AG09319 (cell line): ENCODE measurements at regions not wholly inside any gene's neighbourhood (a gene's known extent, or its start where the extent isn't known, plus 50 kb on each side); places are given as distances from the start of the nearest gene placed in this dataset.

ENCODE experiments used
- DNase-seq: peaks from one replicate; pipeline ENCODE4 v3.0.0-alpha.2; 2010; ENCODE audit warnings: low read depth; ENCODE audit errors: extremely low read depth
- CTCF ChIP-seq: IDR thresholded peaks from 2 replicates; pipeline ENCODE4 v1.5.1; 2011; ENCODE audit warnings: low read depth, mild to moderate bottlenecking, inconsistent platforms, low read length, moderate library complexity

DNA sequence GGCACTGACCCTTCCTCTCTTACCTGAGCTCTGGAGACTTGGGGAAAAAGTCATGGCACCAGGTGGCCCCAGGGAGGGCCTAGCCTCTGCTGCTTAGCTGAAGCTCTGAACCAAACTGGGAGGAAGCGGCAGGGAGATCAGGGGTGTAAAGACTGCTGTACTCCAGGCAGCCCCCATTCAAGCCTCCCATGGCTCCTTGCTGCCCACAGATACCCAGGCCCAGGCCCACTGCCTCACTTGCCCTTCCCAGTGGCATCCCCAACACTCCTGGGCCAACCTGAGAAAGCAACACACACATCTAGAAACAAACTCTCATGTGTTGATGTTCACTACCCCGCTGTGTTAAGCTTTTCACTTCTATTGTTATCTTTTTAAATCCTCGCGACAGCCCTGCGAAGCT, 151.6 kb downstream of the C5orf15 start:
- TF ChIP-seq CTCF = no peak
- no peak for DNase-seq

- no peak for DNase-seq
- no peak for TF ChIP-seq CTCF
These were observed 154.3 kb downstream of the C5orf15 start for GRCh38 chr5:133814152-133814551.

GRCh38 chr5:133811168-133811567, 157.3 kb downstream of the C5orf15 start:
- TF ChIP-seq CTCF = no peak
- DNase-seq = no peak

DNA sequence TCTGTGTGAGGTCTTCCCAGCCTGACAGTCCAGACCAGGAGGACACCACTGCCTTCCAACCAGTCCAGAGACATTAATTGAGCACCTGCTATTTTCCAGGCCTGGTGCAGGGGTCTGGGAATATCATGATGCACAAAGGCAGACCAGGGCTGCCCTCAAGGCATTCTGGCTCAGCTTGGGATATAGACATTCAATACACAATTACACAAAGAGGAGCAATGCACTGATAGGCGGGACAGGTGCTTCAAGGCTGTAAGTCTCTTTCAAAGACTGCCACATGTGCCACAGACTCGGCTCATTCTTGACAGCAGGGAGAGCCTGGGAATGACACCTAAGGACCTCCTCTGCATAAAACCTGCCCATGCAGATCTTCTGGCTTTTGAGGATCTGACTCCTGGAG, 158.6 kb downstream of the C5orf15 start:
- no peak for DNase-seq
- TF ChIP-seq CTCF = no peak

GRCh38 chr5:133807348-133807747, 161.1 kb downstream of the C5orf15 start:
- no peak for DNase-seq
- TF ChIP-seq CTCF = no peak

GRCh38 chr5:133806847-133807246, 161.6 kb downstream of the C5orf15 start:
- TF ChIP-seq CTCF = no peak
- no peak for DNase-seq

DNA sequence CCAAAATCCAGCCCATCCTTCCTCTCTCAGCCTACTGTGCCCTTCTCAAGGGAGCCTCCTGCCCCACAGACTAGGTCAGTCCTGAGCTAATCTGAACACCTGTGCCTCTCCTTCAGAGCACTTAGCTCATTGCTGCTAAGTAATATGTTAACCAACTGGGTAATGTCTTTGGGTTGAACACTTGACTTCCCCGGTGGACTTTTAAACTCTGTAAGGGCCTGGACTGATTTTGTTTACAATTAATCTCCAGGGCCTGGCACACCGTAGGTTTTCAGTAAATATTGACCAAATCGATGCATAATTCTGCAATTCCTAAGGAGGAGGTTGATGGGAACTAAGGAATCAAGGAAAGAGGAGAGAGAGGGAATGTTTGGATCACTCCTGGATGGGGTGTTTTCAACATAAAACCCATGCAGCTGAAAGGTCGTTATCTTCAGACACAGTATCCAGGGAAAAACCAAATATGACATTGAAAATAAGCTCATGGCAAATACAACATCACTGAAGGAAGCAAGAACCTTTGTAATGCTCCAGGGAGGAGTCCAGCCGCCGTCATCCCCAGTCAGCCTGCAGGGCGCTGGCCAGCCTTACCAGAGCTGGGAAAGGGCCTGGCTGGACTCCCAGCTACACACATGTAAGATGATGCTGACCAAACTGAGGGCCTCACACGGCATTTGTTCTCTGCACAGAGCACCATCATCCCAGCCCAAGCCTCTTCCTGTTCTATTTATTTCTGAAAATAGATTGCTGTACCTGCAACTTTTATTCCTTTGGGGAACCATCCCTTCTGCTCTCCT, 166.3 kb downstream of the C5orf15 start:
- TF ChIP-seq CTCF = no peak
- DNase-seq = no peak
